MM.1S (cell line): ENCODE measurements at regions not wholly inside any gene's neighbourhood (a gene's known extent, or its start where the extent isn't known, plus 50 kb on each side); places are given as distances from the start of the nearest gene placed in this dataset.

Experiments
- EZH2 ChIP-seq: fragments of 300-600 bp; sonication (generic); optimal IDR thresholded peaks from 2 replicates; pipeline ENCODE3; 2017; ENCODE audit warnings: low read depth, mild to moderate bottlenecking, antibody characterized with exemption, low read length, mixed read lengths
- TF ChIP-seq, protein P1 (sequence below): fragments of 300-600 bp; sonication (generic); IDR thresholded peaks from 2 replicates; pipeline ENCODE4 v1.5.1; 2016; ENCODE audit warnings: antibody characterized with exemption, low read length, mixed read lengths

DNA sequence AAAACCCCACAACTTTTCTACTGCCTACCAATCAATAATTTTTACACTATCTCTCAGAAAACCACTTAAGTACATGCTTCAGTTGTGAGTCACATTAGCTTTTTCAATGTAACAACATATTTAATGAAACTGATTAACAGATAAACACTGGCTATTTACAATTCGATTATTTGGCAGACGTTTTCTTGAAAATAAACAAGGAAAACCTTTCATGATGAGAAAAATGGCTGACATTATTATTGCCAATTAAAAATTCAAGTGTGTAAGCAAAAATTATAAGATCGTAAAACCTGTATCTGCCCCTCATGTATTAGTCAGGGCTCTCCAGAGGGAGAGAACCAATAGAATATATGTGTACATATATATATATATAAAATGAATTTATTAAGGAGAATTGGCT lies 1555.5 kb upstream of the IGFBP7 start:
- TF ChIP-seq, protein P1, sequence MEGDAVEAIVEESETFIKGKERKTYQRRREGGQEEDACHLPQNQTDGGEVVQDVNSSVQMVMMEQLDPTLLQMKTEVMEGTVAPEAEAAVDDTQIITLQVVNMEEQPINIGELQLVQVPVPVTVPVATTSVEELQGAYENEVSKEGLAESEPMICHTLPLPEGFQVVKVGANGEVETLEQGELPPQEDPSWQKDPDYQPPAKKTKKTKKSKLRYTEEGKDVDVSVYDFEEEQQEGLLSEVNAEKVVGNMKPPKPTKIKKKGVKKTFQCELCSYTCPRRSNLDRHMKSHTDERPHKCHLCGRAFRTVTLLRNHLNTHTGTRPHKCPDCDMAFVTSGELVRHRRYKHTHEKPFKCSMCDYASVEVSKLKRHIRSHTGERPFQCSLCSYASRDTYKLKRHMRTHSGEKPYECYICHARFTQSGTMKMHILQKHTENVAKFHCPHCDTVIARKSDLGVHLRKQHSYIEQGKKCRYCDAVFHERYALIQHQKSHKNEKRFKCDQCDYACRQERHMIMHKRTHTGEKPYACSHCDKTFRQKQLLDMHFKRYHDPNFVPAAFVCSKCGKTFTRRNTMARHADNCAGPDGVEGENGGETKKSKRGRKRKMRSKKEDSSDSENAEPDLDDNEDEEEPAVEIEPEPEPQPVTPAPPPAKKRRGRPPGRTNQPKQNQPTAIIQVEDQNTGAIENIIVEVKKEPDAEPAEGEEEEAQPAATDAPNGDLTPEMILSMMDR = no peak
- no peak for TF ChIP-seq EZH2
